Head of caudate nucleus (tissue), 42 donors: ENCODE measurements at regions not wholly inside any gene's neighbourhood (a gene's known extent, or its start where the extent isn't known, plus 50 kb on each side); places are given as distances from the start of the nearest gene placed in this dataset.

Experiments used
- DNase-seq, 42 donors: peaks; one replicate each; pipeline versions ENCODE4 v3.0.0 to v3.0.0-alpha.2; 2020 to 2021; ENCODE audit warnings: mixed read lengths in 7 of 42
- intact Hi-C: fragments of 100-400 bp; cut with DNase I; formaldehyde crosslinking; loops from one replicate; pipeline ENCODE4 v1.15.0; 2022

GRCh38 chr9:20291201-20291600, 331.1 kb downstream of the MLLT3 start:
- no peak for DNase-seq

GRCh38 chr9:20290257-20290656, 332.0 kb downstream of the MLLT3 start:
- DNase-seq, result no peak
- intact Hi-C loops, result no loop called here

More at GRCh38 chr9:20291201-20291600, 331.1 kb downstream of the MLLT3 start:
- intact Hi-C loops, result no loop called here

GRCh38 chr9:20289423-20290010, 332.8 kb downstream of the MLLT3 start:
- intact Hi-C loops, result no loop called here
- peak in 4 of 42 donors; percentile 7 to 39 (median 12) for DNase-seq

- no peak for DNase-seq
- intact Hi-C loops, result no loop called here
These were observed 335.3 kb downstream of the MLLT3 start for GRCh38 chr9:20286969-20287368.

GRCh38 chr9:20286154-20286700, 336.1 kb downstream of the MLLT3 start:
- intact Hi-C loops, result no loop called here
- DNase-seq, result no peak

- no peak for DNase-seq
- intact Hi-C loops, result no loop called here
These were observed 337.6 kb downstream of the MLLT3 start for GRCh38 chr9:20284601-20285289.

- intact Hi-C loops, result no loop called here
- DNase-seq, result no peak
These were observed 342.0 kb downstream of the MLLT3 start for GRCh38 chr9:20280330-20280729.

- no peak for DNase-seq
- intact Hi-C loops, result no loop called here
These were observed 345.5 kb downstream of the MLLT3 start for GRCh38 chr9:20276762-20277161.

- intact Hi-C loops, result no loop called here
- DNase-seq, result no peak
These were observed 350.6 kb downstream of the MLLT3 start for GRCh38 chr9:20271723-20272122.

GRCh38 chr9:20271096-20271495, 351.2 kb downstream of the MLLT3 start:
- intact Hi-C loops, result no loop called here
- no peak for DNase-seq

GRCh38 chr9:20270161-20270560, 352.1 kb downstream of the MLLT3 start:
- DNase-seq, result no peak
- intact Hi-C loops, result no loop called here

- intact Hi-C loops, result no loop called here
- DNase-seq, result no peak
These were observed 352.7 kb downstream of the MLLT3 start for GRCh38 chr9:20269620-20270019.

GRCh38 chr9:20264896-20265295, 357.4 kb downstream of the MLLT3 start:
- intact Hi-C loops, result no loop called here
- DNase-seq, result no peak

- intact Hi-C loops, result no loop called here
- DNase-seq, result peak in 5 of 42 donors; percentile 4 to 20 (median 8)
These were observed 359.7 kb downstream of the MLLT3 start for GRCh38 chr9:20262611-20263010.

GRCh38 chr9:20256284-20256948, 365.9 kb downstream of the MLLT3 start:
- DNase-seq, result no peak
- intact Hi-C loops, result no loop called here

GRCh38 chr9:20255052-20255451, 367.2 kb downstream of the MLLT3 start:
- DNase-seq, result no peak
- intact Hi-C loops, result no loop called here

GRCh38 chr9:20253635-20254034, 368.7 kb downstream of the MLLT3 start:
- intact Hi-C loops, result no loop called here
- DNase-seq, result no peak

GRCh38 chr9:20252778-20253177, 369.5 kb downstream of the MLLT3 start:
- no peak for DNase-seq
- intact Hi-C loops, result no loop called here

- no peak for DNase-seq
- intact Hi-C loops, result no loop called here
These were observed 371.5 kb downstream of the MLLT3 start for GRCh38 chr9:20250791-20251190.

- no peak for DNase-seq
These were observed 378.0 kb downstream of the MLLT3 start for GRCh38 chr9:20244271-20244670.

More at GRCh38 chr9:20244271-20244670, 378.0 kb downstream of the MLLT3 start:
- intact Hi-C loops, result no loop called here
